HK-2 (cell line): ENCODE measurements at regions not wholly inside any gene's neighbourhood (a gene's known extent, or its start where the extent isn't known, plus 50 kb on each side); places are given as distances from the start of the nearest gene placed in this dataset.

Experiments used
- DNase-seq: peaks from one replicate; pipeline ENCODE4 v3.0.0-alpha.2; 2018; ENCODE audit not compliant: unreplicated experiment

DNA sequence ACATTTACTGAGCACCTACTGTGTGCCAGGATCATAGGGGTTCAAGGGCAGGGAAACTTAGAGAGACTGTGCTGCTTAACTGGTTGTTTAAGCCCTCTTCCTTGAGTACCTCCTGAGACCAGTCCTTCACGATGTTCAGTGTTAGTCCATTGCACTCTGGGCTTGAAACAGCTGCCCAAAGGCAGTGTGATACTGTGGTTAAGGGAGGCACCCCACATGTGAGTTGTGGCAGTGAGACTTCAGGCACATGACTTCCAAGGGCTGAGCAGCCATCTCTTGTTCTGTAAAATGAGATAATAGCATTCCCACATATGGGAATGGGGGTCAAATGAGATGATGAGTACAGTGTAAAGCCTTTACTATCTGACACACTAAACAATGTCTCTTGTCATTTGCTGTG, 75.1 kb downstream of the LINGO1 start:
- DNase-seq = no peak

DNA sequence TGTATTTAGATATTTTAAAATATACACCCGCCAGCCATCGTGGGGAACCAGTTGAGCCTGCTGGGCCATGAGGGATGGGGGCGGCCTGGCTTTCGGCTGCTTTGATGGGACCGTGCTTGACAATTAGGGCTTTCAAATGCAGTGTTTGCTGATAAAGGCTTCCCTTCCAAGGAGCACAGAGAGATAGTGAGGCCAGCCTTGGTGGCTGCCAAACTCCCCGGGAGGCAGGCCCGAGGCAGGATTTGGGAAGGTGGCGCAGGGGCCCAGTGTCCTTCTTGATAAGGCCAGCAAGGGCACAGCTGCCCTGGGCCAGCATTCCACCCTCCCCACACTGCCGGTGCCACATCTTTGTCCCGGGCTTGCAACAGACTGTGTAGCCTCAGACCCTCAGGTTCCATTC, 75.6 kb downstream of the LINGO1 start:
- DNase-seq = no peak

DNA sequence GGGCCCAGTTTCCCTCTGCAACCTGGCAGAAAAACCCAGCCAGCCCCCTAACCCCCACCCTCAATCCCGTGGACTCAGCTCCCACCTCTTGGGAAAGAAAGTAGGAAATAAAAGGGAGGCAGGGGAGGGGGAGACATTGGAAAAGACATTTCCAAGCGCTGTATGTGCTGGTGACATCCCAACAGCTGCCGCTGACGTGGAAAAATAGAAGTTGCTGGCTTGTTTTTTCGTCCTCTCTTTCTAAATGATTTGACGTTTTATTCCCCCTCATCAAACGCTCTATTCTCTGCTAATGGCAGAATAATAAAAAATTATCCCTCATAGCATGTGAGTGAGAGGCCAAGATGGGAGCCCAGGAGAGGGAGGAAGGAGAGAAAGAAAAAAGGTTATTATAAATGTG, 76.1 kb downstream of the LINGO1 start:
- no peak for DNase-seq

DNA sequence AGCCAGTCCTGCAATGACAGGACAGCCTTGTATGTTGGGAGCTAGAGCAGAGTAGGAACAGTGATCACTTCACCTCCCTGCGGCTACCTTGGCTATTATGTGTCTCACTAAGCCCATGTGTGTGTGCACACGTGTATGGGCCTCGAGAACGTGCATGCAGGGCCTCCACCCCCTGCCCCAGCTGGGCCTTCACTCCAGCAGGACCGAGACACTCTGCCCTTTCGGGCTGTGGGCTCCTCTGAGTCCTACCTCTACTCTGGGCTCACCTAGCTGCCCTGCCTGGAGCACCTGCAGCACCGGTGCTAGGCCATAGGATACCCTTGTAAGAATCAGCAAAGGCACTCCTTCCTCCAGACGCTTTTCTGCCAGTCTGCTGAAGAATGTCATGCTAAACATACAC, 77.5 kb downstream of the LINGO1 start:
- no peak for DNase-seq

DNA sequence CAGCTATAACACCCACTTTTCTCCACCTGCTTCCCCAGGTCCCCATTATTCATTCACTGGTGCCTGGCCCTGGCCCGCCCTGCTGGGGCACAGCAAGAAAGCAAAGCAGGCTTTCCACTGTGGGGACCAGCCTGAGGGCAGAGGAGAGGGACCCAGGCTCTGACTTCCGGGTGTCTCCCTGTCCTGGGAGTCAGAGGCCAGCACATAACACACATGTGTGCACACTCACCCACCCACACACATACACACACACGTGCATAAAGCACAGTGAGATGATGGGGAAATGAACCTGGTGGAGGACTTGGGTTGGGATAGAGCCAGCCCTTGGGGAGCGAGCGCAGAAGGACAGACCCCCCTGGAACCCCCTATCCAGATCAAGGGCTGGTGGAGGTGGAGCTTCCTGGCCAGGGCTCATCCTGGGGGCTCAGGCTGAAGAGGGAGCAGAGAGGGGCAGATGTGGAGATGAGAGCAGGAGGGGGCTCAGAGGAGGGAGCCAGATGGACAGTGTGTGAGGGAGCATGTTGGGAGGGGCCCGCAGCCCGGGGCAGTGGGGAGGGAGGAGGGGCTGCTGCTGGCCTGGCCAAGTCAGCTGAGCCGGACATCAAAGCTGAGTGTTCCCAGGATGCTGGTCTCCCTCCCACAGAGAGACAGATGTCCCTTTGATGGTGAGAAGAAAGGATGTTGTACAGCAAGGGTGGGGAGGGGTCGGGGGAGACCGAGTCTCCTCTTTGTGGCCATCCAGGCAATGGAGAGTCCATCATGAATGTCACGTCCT, 78.2 kb downstream of the LINGO1 start:
- DNase-seq = no peak

DNA sequence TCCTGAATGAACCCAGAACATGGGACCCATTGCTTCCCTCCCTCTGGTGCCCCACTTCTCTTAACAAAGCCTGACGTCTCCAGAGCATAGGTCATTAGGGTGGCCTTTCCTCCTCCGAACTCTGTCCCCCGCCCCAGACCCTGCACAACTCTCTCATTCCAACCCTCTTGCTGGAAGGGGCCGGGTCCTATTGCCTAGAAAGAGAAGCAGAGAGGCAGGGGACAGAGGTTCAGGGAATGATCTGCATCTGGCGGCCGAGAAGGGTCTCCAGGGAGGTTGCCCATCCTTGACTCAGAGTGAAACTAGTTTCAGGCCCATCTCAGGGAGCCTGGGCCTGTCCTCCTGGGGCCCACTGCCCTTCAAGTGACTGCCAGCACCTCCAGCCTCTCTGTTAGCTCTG, 79.0 kb downstream of the LINGO1 start:
- no peak for DNase-seq

DNA sequence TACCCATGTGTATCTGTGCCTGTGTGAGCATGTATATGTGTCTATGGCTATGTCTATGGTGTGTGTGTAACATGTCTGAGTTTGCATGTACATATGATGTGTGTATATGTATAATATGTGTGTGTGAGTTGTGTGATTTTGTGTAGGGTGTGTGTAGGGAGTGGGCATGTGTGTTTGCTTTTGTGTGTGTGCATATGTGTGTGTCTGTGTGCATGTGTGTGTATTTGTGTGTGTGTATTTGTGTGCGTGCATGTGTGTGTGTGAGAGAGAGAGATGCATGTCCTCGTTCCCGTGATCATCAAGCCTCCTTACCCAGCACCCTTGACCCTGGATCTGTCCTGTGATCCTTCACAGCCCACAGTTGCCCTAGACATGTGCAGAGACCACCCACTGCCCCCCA, 79.5 kb downstream of the LINGO1 start:
- no peak for DNase-seq

DNA sequence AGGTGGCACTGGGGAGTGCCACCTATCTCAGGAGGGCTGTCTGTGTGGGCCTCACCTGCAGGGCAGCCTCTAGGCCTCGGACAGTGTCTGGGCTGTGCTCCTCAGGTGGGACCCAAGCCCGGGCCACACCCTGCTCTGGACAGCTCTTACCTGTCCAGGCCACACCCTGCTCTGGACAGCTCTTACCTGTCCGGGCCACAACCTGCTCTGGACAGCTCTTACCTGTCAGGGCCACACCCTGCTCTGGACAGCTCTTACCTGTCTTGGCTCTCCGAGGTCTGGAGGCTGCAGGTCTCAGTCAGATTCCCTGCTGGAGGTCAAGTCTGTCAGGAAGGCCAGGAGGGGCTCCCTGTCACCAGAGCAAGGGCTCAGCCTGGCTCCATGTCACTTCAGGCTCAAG, 80.6 kb downstream of the LINGO1 start:
- DNase-seq = no peak

DNA sequence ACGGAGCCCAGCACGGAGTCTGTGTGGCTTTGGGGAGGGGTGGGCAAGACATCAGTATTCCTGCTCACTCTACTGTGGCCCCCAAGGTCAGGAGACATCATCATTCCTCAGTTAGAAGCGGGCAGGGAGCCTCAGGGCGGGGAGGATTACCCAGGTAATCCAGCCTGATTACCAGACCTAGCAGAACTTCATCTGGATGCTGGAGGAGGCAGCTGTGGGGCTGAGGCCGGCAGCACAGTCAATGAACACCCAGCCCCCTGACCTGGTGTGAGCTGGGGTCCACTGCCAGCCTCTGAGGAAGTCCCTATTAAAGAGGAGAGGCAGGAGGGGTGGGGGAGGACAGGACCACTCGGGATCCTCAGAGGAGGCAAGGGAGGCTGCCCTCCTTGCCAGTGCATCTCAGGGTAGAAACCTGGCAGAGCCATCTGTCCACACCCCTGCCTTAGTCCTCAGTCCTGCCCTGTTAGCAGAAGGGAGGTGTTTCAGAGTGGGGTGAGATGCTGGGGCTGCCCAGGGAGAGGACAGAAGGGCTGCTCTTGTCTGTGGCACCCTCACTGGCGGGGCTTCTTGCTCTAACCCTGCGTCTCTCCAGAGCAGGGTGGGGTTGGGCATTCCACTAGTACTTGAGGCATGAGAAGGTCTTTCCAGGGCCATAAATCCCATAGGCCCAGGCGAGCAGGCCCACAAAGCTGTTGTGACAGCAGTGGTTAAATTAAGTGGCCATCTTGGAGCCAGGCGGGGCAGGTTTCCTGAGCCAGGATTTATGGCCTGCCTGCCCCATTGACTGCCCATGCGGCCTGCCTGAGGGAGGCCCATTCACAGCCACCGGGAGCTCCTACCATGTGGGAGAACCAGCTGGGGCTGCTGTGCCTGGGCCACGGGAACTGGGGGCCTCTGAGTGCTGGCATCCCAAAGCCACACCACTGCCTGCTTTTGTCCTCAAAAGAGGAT, 82.1 kb downstream of the LINGO1 start:
- DNase-seq = no peak

DNA sequence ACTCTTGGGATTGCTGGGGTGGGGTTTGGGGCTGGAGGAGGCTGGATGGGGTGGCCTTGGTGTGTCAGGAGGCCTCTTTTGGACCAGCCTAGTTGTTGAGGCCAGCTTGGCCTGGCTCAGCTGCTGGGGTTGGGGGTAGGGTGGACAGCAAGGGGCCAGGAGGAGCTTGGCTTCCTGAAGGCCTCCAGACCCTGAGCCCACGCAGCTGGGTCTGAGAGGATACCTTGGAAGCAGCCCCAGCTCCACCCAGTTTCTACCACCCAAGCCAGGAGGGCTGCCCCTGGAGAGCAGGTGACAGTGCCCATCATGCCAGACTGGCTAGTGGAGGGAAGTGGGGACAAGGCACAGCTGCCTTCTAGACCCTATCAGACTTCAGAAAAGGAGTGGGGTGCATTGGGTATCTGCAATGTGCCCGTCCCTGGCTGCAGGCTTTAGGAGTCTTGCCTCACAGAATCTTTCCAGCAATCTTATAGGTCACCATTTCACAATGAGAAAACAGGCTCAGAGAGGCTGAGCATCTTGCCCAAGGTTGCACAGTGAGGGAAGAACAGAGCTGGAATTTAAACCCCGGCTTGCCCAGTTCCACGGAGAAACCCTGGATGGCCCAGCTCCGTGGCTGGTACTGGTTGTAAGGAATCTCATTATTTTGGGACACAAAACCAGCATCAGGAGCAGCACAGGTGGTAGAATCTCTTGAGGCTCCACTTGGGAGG, 83.0 kb downstream of the LINGO1 start:
- no peak for DNase-seq

DNA sequence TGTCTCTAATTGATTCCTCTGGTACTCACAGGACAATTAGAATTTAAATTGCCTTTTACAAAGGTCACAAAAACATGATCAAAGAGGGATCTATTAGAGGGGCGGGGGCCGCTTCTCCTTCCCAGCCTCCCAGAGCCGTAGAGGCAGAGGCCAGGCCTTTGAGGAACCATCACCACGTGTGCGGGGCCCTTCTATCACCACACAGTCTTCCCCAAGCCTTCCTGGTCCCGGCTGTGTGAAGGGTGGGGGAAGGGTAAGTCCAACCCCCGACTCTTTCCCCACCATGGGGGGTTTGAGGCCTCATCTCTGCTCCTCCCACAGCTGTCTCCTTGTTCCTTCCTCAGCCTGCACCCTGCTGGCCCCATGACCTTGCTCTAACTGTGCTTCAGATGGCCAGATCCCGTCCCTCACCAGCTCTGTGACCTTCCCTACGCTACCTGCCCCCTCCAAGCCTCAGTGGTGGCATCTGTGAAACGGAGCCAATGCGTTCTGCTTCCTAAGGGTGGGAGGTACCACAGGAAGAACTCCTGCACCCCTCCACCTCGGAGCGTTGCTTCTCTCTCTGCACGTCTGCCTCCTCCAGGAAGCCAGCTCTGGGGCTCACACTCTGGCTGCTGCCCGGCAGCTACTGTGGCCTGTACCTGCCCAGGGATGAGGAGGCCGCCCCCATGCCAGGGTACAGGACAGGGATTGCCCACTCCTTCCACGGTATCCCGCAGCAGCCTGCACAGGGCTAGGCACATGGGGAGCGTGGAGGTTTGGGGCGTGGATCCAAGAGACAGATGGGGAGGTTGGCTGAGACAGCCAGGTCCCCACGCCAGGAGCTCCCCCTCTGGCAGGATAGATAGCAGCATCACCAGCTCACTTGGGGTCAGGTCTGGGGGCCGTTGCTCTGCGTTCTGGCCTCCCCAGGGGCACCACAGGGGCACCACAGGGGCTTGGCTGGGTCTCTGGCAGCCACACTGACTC, 83.8 kb downstream of the LINGO1 start:
- no peak for DNase-seq

DNA sequence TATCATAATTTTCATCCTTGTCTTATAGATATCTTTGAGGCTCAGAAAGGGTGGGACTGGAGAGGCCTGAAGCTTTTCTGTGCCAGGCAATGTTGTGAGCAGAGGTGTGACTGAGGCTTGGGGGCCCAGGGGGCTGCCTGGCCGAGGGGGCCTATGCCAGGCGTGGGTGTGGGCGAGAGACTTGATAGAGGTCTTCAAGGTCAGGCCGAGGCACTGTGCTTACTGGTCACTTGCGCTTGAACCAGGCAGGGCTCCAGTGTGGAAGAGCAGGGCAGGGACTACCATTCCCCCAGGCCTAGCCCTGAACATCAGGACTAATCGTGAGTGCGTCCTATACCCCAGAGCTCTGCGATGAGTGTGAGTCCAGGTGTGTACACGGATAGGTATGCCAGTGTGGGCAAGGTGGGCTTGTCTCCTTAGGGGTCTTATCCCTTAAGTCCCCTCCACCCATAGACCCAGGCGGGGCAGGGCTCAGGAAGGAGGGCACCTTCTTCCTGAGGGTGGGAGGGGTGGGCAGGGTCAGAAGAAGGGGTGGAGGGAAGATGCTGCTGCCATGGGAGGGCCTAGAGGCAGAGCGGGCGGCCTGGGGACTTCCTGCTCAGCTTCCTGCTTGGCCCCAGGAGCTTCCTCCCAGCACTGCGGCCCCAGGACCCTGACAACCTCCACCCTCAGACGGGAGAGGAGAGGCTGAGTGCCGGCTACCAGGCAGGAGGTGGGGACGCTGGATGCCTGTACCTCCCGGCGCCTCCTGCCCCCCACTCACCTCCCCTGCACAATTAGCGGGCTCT, 84.7 kb downstream of the LINGO1 start:
- no peak for DNase-seq

DNA sequence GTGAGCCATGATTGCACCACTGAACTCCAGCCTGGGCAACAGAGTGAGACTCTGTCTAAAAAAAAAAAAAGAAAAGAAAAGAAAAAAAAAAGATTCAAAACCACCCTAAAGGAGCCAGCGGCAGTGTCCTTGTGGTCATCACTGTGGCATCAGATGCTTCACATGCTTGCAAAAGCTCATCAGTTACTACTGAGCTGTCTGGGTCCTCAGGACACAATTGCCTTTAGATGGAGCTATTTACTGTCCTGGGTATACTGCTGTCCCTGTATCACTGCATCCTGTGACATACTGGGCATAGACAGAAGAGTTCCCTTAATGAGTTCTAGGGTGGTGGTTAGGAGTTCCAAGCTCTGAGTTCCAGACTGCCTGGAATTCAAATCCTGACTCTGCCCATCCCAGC, 85.8 kb downstream of the LINGO1 start:
- no peak for DNase-seq

DNA sequence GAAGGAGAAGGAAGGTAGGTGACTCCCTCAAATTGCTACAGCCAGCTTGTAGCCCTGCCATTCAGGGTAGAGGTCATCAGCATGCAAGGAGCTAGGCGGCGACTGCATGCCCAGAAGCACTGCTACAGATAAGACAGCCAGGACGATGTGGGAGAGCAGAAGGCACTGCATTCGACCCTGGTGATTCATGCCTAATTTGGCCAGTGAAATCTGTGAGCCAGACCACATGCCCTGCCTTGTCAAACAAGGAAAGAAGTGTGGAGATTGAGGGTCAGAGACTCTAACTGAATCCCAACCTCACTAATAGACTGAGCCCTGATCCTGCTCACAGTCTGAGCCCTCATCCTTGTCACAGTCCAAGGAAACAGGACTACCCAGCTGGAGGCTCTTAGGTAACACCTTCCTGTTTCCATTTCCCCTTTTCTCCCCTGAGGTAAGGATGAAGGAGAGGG, 86.6 kb downstream of the LINGO1 start:
- DNase-seq = peak; percentile 40

DNA sequence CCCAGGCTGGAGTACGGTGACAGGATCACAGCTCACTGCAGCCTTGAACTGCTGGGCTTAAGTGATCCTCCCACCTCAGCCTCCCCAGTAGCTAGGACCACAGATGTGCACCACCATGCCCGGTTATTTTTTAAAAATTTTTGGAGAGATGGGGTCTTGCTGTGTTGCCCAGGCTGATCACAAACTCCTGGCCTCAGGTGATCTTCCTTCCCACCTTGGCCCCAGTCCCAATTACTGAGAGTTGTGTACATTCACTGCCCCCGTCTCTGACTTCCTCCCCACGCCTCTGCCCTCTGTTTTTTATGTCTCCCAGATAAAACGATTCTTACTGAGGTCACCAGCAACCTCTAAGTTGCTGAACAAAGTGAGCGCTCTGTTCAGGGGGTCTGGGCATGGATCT, 87.7 kb downstream of the LINGO1 start:
- no peak for DNase-seq

DNA sequence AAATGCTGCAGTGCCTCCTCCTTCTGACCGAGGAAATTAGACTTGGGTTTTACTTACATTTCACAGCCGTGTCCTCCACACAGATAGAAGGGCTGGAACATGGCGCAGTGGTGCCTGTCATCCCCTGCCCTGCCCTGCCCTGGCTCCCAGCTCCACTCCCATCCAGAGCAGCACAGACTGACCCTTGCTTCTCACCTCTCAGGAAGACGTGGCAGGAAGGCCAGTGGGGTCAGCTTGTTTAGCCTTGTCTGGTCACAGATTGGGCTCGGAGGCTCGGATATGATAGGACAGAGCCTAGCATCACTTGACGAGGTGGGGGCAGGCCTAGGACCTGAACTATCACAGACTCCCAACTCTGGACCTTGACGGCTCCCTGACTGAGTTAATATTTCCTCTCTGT, 88.5 kb downstream of the LINGO1 start:
- no peak for DNase-seq

DNA sequence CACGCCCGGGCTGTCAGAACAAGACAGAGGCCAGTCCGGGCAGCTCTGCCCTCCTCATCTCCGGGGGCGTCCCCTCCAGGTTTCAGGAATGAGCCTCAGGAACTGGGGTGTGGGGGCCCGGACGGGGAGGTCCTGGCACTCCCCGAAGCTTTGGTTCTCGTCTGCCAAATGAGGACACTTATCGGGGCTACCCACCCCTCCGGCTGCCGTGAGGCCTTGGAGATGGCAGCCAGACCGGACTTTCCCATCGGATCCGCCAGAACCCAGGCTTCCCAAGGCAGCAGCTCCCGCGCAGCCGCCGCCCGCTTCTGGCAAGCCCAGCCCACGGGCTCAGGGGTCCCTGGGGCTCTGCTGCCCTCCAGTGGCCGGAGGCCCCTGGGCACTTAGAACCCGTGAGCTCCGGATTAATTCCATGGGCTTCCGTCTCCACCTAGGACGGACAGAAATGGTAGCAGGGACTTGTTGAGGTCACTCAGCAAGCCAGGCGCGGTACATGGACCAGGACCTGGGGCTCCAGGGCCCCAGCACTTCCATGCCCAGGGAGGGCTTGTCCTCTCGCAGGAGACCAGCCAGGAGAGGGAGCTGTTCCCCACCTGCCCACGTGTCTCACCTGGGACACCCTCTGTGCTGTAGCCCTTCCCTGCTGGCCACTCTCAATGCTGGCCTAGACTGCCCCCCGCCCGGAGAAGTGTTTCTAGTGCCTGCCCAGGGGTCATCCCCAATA, 89.4 kb downstream of the LINGO1 start:
- peak; percentile 80 for DNase-seq

DNA sequence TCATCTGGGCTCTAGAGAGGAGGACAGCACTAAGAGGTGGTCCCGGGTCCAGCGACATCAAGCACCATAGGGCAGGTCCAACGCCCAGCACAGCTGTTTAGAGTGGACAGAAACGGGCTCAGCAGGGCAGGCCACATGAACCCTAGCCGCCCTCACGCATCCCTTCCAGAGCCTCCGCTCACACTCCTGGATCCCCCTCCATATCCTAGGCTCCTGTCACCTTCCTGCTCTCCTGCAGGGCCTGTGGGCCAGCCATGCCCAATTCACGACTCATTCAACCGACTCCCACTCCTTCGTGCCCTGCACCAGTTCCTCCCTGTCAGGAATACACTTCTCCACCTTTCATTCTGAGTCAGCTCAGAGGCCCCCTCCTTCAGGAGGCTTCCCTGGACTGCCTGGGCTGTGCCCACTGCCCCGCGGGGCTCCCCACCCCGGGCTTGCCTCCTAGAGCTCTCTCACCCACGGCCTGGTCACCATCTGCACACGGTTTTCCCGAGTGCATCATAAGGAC, 90.2 kb downstream of the LINGO1 start:
- peak; percentile 47 for DNase-seq

DNA sequence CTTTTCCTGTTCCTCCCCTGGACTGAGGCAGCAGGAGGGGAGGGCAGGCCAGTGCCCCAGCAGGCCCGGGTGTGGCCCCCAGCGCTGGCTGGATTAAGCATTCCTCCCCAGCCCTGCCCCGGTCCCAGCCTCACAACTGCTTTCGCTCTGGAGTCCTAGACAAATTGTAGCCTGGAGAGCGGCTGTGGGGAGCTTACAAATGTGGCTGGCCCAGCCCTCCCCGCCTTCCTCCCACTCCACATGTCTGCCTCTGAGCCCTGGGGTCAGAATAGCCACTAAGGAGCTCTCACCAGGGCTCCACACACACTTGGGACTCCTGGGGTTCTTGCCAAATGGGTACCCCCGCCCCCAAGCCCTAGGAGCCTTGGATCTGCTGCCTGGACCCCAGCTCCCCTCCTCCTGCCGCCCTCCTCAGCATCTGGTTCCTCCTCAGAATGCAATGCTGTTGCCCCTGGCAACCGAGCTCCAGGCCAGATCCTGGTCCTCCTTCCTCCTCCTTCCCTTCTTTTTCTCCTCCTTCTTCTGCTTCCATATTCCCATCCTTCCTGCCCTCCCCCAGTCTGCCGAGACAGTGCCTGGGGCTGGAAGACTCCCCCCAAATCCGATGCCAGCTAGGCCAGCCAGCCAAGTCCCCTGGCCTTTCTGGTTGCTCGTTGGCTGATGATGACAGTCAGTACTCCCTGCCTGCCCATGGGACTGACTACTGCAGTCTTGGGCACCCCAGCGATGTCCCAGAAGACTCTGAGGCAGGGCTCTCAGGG, 91.1 kb downstream of the LINGO1 start:
- DNase-seq = no peak
